ENCODE measurements at regions not wholly inside any gene's neighbourhood (a gene's known extent, or its start where the extent isn't known, plus 50 kb on each side); places are given as distances from the start of the nearest gene placed in this dataset.

DNA sequence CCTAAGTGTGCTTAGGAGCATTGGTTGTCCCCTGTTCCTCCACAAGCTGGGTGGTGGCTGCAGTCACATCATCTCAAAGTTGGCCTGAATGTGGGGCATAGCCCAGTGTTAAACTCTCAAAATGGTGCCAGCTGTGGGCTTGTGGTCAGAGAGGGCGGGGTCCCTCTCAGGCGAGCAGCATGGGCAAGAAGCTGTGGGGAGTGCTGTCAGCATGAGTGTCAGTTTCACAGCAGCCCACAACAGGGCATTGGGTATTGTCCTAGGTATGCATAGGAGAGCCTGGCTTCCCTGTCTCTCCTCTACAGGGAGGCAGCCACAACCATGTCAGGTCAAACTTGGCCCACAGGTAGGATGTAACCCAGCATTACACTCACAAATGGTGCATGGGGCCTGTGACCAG lies 285.6 kb upstream of the THSD7B start:
- TF ChIP-seq, protein P1, sequence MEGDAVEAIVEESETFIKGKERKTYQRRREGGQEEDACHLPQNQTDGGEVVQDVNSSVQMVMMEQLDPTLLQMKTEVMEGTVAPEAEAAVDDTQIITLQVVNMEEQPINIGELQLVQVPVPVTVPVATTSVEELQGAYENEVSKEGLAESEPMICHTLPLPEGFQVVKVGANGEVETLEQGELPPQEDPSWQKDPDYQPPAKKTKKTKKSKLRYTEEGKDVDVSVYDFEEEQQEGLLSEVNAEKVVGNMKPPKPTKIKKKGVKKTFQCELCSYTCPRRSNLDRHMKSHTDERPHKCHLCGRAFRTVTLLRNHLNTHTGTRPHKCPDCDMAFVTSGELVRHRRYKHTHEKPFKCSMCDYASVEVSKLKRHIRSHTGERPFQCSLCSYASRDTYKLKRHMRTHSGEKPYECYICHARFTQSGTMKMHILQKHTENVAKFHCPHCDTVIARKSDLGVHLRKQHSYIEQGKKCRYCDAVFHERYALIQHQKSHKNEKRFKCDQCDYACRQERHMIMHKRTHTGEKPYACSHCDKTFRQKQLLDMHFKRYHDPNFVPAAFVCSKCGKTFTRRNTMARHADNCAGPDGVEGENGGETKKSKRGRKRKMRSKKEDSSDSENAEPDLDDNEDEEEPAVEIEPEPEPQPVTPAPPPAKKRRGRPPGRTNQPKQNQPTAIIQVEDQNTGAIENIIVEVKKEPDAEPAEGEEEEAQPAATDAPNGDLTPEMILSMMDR (IDR thresholded peaks at IDR 0.05), result no peak
- TF ChIP-seq POLR2A (IDR thresholded peaks at IDR 0.05) (no peak), EP300 (IDR thresholded peaks at IDR 0.05) (no peak)

All from gastroesophageal sphincter (tissue), 3 donors.